ENCODE measurements at regions not wholly inside any gene's neighbourhood (a gene's known extent, or its start where the extent isn't known, plus 50 kb on each side); places are given as distances from the start of the nearest gene placed in this dataset.

DNA sequence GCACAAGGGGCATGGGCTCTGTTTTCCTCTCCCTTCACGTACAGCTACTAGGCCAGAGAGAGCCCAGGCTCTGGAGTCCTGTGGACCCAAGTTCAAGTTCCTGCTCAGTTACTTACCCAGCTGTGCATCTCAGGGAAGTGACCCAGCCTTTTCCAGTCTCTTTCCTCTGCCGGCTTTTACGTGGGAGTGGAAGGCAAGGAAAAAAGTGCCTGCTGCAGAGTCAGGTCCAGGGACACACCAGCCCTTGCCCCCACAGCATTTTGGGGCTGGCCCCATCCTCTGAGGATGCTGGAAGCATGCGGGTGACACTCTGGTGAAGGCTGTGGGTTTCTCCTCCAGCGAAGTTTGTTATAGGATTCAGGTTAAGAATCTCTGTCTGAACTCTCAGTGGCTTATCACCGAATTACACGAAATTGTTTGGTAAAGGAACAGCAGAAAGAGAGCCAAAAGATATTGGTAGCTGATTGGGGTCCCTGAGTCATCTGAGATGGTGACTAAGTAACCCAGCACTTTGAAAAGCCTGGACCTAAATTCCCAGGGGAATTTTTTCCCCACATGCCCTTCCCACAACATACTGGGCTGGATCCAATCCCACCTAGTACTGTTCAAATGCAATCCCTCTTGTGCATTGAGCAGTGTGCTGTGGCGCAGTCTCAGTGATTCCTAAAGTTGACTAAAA is 424.3 kb downstream of the RPS24 start:
- no peak for DNase-seq (ENCODE audit: low spot score)
- in situ Hi-C loops (cut with MboI; ENCODE audit: low sequenced_read_pairs, unreplicated experiment), result no loop called here
- TF ChIP-seq, protein P1, sequence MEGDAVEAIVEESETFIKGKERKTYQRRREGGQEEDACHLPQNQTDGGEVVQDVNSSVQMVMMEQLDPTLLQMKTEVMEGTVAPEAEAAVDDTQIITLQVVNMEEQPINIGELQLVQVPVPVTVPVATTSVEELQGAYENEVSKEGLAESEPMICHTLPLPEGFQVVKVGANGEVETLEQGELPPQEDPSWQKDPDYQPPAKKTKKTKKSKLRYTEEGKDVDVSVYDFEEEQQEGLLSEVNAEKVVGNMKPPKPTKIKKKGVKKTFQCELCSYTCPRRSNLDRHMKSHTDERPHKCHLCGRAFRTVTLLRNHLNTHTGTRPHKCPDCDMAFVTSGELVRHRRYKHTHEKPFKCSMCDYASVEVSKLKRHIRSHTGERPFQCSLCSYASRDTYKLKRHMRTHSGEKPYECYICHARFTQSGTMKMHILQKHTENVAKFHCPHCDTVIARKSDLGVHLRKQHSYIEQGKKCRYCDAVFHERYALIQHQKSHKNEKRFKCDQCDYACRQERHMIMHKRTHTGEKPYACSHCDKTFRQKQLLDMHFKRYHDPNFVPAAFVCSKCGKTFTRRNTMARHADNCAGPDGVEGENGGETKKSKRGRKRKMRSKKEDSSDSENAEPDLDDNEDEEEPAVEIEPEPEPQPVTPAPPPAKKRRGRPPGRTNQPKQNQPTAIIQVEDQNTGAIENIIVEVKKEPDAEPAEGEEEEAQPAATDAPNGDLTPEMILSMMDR (IDR thresholded peaks at IDR 0.05; ENCODE audit: borderline replicate concordance, control extremely low read depth, extremely low read depth, insufficient read depth, missing control alignments), result no peak

- DNase-seq (ENCODE audit: low spot score), result no peak
- TF ChIP-seq, protein P1 (IDR thresholded peaks at IDR 0.05; ENCODE audit: borderline replicate concordance, control extremely low read depth, extremely low read depth, insufficient read depth, missing control alignments), result no peak
- in situ Hi-C loops (cut with MboI; ENCODE audit: low sequenced_read_pairs, unreplicated experiment), result no loop called here
Observed at GRCh38 chr10:78458983-78459638, 425.4 kb downstream of the RPS24 start.

GRCh38 chr10:78459639-78460037 is 426.0 kb downstream of the RPS24 start:
- DNase-seq (ENCODE audit: low spot score), result no peak
- TF ChIP-seq, protein P1 (IDR thresholded peaks at IDR 0.05; ENCODE audit: borderline replicate concordance, control extremely low read depth, extremely low read depth, insufficient read depth, missing control alignments), result no peak

GRCh38 chr10:78460204-78460603 is 426.5 kb downstream of the RPS24 start:
- no peak for DNase-seq (ENCODE audit: low spot score)
- TF ChIP-seq, protein P1 (IDR thresholded peaks at IDR 0.05; ENCODE audit: borderline replicate concordance, control extremely low read depth, extremely low read depth, insufficient read depth, missing control alignments), result no peak
- in situ Hi-C loops (cut with MboI; ENCODE audit: low sequenced_read_pairs, unreplicated experiment), result no loop called here

More at GRCh38 chr10:78459639-78460037, 426.0 kb downstream of the RPS24 start:
- in situ Hi-C loops (cut with MboI; ENCODE audit: low sequenced_read_pairs, unreplicated experiment), result no loop called here

DNA sequence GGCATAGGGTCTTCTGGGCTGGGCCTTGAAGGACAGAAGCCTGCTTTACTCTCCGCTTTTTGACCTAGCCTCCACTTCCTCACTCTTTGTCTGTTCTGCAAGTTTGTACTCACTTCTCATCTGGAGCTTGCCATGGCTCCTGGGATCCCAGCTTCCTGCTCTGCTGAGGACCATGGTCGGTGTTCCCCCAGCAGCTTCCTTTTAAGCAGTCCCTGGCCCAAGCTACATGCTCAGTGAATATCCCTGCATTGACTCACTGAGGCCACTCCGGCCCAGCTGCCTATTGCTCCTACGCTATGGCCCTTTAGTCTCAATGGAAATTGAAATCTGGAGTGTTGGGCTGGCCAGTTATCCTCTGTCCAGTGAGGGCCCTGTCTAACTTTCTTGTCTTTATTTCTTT is 427.7 kb downstream of the RPS24 start:
- no peak for DNase-seq (ENCODE audit: low spot score)
- TF ChIP-seq, protein P1 (IDR thresholded peaks at IDR 0.05; ENCODE audit: borderline replicate concordance, control extremely low read depth, extremely low read depth, insufficient read depth, missing control alignments), result no peak
- in situ Hi-C loops (cut with MboI; ENCODE audit: low sequenced_read_pairs, unreplicated experiment), result no loop called here

DNA sequence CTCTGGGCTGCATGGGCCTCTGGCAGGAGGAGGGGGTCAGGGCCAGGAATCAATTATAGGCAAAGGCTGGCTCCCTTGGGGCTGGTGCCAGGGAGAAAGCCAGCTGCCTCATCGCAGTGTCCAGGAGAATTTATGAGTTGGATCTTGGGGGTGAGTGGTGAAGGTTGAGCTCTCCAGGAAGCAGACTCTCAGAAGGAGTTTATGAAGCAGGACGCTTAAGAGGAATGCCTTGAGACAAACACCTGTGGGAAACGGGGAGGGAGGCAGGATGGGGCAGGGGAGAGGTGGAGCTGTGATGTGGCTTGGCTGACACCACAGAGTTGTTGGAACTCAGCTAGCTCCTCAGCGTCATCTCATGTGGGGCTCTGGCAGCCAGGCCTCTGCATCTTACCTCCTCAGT is 428.5 kb downstream of the RPS24 start:
- TF ChIP-seq, protein P1 (IDR thresholded peaks at IDR 0.05; ENCODE audit: borderline replicate concordance, control extremely low read depth, extremely low read depth, insufficient read depth, missing control alignments), result no peak
- in situ Hi-C loops (cut with MboI; ENCODE audit: low sequenced_read_pairs, unreplicated experiment), result no loop called here
- no peak for DNase-seq (ENCODE audit: low spot score)

All from GM13976 (cell line).